ENCODE measurements at regions not wholly inside any gene's neighbourhood (a gene's known extent, or its start where the extent isn't known, plus 50 kb on each side); places are given as distances from the start of the nearest gene placed in this dataset.

- TF ChIP-seq EP300 (IDR thresholded peaks at IDR 0.05; ENCODE audit: borderline replicate concordance in 1 of 2, low read depth in 2 of 2, low read length in 2 of 2) = no peak
- TF ChIP-seq BCL11A (IDR thresholded peaks at IDR 0.05; ENCODE audit: low read depth in 2 of 2, low read length in 2 of 2) = no peak
- TF ChIP-seq POLR2A (IDR thresholded peaks at IDR 0.05; ENCODE audit: control extremely low read depth in 1 of 2, low read depth in 2 of 2, low read length in 2 of 2) = no peak
- TF ChIP-seq NANOG (IDR thresholded peaks at IDR 0.05; ENCODE audit: insufficient read depth, low read depth, low read length, poor library complexity, severe bottlenecking) = no peak
- TF ChIP-seq ASH2L (IDR thresholded peaks at IDR 0.05; ENCODE audit: low read length) = no peak
- TF ChIP-seq KDM1A (IDR thresholded peaks at IDR 0.05; ENCODE audit: borderline replicate concordance, low read length) = no peak
- TF ChIP-seq NRF1 (IDR thresholded peaks at IDR 0.05; ENCODE audit: low read depth, low read length) = no peak
These were observed 350.3 kb downstream of the HRH4 start (continued) for GRCh38 chr18:24810561-24811305.
